ENCODE measurements at regions not wholly inside any gene's neighbourhood (a gene's known extent, or its start where the extent isn't known, plus 50 kb on each side); places are given as distances from the start of the nearest gene placed in this dataset.

GRCh38 chr5:73305386-73305785 lies 132.4 kb downstream of the TMEM174 start:
- no peak for TF ChIP-seq CTCF (conservative IDR thresholded peaks at IDR 0.05; ENCODE audit: low read depth, low read length)
- TF ChIP-seq RAD21 (IDR thresholded peaks at IDR 0.05; ENCODE audit: low read length): no peak
- no peak for TF ChIP-seq SMC3 (IDR thresholded peaks at IDR 0.05; ENCODE audit: low read depth, low read length)

Data from IMR-90 (cell line).